ENCODE measurements at regions not wholly inside any gene's neighbourhood (a gene's known extent, or its start where the extent isn't known, plus 50 kb on each side); places are given as distances from the start of the nearest gene placed in this dataset.

- TF ChIP-seq POLR2AphosphoS5 (IDR thresholded peaks at IDR 0.05; ENCODE audit: low read depth, low read length) (no peak), SIN3A (IDR thresholded peaks at IDR 0.05; ENCODE audit: borderline replicate concordance, insufficient read depth, low read length) (no peak), REST (IDR thresholded peaks at IDR 0.05; ENCODE audit: insufficient read depth in 1 of 2, low read depth in 2 of 2, low read length in 2 of 2) (no peak)
These were observed 144.7 kb upstream of the ECI2 start for GRCh38 chr6:4280031-4280430.

Measured in PFSK-1 (cell line).